ENCODE measurements at regions not wholly inside any gene's neighbourhood (a gene's known extent, or its start where the extent isn't known, plus 50 kb on each side); places are given as distances from the start of the nearest gene placed in this dataset.
"Not testable (repeated sequence)": the region's sequence is repeated elsewhere in the genome, so short reads cannot be mapped to it uniquely, and the experiment has no call there.

DNA sequence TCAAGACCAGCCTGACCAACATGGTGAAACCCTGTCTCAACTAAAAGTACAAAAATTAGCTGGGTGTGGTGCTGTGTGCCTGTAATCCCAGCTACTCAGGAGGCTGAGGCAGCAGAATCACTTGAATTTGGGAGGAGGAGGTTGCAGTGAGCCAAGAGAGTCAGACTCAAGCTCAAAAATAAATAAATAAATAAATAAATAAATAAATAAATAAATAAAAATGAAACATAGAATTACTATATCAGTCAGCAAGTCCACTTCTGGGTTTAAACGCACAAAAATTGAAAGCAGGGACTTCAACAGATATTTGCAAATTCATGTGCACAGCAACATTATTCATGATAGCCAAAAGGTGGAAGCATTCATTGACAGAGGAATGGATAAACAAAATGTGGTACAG, 875.2 kb upstream of the ALG10B start:
- DNase-seq (ENCODE audit: low read depth, low spot score): not testable (repeated sequence)

DNA sequence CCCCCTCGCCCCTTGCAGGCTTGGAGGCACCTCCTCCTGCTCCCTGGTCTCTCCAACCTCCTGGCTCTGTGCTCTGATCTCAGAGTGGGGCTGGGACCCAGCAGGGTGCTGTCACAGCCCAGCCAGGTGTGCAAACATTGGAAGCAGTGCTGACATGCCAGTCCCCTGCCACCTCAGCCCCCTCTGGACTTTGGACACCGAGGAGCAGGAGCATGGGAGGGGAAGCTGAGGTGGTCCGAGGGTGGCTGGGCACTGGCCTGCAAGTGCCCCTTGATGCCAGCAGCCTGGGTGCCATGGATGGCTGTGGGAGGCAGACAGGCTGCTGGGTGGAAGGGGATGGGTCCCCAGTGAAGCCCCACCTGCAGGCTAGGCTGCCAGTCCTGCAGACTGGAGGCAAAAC, 860.9 kb upstream of the ALG10B start:
- DNase-seq (ENCODE audit: low read depth, low spot score); H3K4me3 ChIP-seq (ENCODE audit: low read length): not testable (repeated sequence)

More for the DNA sequence above, 875.2 kb upstream of the ALG10B start:
- not testable (repeated sequence) for H3K4me3 ChIP-seq (ENCODE audit: low read length)

GRCh38 chr12:37497939-37498338, 818.6 kb upstream of the ALG10B start:
- DNase-seq (ENCODE audit: low read depth, low spot score): peak; percentile 59
- not testable (repeated sequence) for H3K4me3 ChIP-seq (ENCODE audit: low read length)

DNA sequence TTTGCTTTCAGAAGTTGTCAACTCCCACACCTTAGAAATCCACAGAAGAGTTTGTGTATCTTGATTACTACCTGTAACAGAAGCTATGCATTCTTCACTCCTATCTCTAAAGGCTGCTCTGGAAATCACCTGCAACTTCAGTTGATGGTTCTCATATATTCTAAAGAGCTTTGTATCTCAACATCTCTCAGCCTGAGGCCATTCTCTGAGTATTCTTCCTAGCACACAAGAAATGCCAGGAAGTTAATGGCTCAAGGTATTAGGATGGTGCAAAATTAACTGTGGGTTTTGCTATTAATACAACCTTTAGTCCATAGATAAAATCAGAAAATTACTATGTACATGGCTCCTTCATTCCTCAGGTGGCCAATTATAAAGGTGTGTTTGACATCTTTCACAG, 806.3 kb upstream of the ALG10B start:
- H3K4me3 ChIP-seq (ENCODE audit: low read length); DNase-seq (ENCODE audit: low read depth, low spot score): not testable (repeated sequence)

DNA sequence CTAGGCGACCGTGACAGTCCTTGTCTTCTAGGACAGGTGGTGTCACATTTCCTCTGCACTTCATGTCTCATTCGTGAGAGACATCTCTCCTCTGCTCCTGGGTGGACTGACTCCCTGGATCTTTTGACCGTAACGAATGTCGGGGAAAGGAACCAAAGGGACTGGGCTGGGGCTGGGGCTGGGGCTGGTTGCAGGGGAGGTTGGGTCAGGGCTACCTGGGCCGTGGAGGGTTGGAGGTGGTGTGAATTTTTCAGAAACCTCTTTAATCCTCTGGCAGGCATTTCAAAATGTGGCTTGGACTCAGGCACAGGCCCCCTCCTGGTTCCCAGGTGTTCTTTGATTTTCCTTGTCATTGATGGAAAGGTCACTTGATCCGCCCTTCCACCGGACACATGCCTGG, 776.0 kb upstream of the ALG10B start:
- DNase-seq (ENCODE audit: low read depth, low spot score): not testable (repeated sequence)

DNA sequence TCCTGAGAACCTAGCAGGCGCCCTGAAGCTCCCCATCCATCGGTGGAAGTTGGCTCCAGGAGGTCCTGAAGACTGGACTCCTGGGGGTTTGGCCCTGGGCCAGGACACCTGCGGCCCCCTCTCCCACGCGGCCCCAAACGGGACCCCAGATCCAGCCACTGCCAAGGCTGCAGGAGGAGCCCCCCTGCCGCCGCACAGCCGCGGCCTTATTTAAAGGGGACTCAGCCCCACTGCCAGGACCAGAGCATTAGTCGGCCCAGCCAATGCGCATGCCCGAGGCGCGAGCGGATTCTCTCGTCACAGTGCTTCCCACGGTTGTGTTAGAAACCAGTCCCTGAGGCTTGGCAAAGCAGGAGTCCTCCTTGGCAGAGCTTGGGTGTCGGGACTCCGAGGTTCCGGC, 775.2 kb upstream of the ALG10B start:
- no peak for DNase-seq (ENCODE audit: low read depth, low spot score)
- no peak overlapping the region for H3K4me3 ChIP-seq (ENCODE audit: low read length)

More for the DNA sequence above, 776.0 kb upstream of the ALG10B start:
- H3K4me3 ChIP-seq (ENCODE audit: low read length): not testable (repeated sequence)

DNA sequence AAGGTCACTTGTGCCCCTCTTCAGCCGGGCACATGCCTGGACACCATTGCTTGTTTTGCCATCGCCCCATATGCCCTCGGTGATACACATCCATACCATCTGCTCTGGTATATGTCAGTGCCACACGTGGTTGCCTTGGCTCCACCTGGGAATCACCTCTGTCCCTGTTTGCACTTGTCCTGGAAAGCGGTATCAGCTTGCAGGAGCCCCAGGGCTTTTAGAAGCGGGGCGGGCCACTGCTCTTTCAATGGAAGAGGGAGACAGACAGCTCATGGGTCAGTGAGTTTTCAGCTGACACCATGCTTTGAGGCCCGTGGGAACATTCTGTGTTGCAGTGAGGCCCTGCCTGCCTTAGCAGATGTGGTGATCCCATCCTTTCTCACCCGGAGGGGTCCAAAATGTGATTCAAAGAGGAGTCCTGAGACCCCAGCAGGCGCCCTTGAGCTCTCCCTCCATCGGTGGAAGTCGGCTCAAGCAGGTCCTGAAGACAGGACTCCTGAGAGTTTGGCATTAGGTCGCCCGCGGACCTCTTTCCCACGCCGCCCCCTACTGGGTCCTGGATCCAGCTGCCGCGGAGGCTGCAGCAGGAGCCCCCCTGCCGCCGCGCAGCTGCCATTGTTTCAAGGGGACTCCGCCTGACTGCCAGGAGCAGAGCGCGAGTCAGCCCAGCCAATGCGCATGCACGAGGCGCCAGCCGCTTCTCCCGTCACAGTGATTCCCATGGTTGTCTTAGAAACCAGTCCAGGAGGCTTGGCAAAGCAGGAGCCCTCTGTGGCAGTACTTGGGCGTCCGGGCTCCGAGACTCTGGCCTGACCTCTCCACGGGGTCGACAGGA, 773.2 kb upstream of the ALG10B start:
- H3K4me3 ChIP-seq (ENCODE audit: low read length): no peak overlapping the region
- no peak for DNase-seq (ENCODE audit: low read depth, low spot score)

- no peak for DNase-seq (ENCODE audit: low read depth, low spot score)
- H3K4me3 ChIP-seq (ENCODE audit: low read length): no peak overlapping the region
Observed at GRCh38 chr12:37543966-37544668, 772.5 kb upstream of the ALG10B start.

DNA sequence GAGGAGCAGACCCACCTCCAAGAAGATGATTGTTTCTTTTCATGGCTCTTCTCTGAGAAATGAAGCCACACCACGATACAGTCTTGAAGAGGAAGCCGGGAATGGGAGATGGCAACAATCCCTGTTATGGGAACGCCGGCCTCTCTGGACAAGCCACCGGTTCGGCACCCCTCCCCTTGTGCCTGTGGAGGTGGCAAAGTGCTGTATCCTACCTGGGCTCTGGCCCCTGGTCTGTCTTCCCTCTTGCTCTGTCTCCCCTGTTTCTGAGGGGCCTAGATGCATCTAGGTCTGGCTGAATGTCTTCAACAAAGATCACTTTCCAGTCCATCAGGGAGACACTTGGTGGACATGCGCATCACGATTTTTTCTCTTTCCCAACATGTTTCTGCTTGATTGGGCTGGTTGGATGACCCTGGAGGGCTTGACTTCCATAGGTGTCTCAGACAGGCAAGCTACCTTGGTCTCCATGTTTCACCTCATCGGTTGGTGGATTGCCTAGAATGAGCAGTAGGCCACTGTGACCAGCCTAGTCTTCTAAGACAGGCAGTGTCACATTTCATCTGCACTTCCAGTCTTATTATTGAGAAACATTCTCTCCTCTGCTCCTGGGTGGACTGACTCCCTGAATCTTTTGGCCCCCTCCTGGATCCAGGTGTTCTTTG, 771.8 kb upstream of the ALG10B start:
- not testable (repeated sequence) for H3K4me3 ChIP-seq (ENCODE audit: low read length); DNase-seq (ENCODE audit: low read depth, low spot score)

DNA sequence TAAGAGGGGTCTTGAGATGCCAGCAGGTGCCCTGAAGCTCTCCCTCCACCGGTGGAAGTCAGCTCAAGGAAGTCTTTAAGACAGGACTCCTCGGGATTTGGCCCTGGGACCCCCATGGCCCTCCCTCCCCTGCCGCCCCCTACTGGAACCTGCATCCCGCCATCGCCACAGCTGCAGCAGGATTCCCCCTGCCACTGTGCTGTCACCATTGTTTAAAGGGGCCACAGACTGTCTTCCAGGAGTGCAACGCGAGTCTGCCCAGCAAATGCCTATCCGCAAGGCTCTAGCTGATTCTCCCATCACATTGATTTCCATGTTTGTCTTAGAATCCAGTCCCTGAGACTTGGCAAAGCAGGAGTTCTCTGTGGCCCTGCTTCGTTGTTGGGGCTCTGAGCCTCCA, 770.8 kb upstream of the ALG10B start:
- no peak for DNase-seq (ENCODE audit: low read depth, low spot score)

DNA sequence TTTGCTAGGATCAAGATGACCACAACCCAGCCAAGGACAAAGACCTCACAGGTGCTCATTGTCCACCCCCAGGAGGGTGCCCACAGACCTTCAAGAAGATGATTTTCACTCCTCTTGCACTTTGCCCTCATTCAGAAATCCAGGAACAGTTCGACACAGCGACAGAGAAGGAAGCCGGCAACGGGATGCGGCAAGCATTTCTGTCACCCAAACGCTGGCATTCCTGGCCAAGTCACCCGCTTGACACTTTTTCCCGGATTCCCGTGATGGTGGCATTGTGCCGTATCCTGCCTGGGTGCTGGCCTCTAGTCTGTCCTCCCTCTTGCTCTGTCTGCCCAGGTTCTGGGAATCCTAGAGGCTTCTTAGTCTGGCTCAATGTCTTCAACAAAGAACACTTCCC, 770.4 kb upstream of the ALG10B start:
- no peak for DNase-seq (ENCODE audit: low read depth, low spot score)

More for the DNA sequence above, 770.8 kb upstream of the ALG10B start:
- no peak overlapping the region for H3K4me3 ChIP-seq (ENCODE audit: low read length)

DNA sequence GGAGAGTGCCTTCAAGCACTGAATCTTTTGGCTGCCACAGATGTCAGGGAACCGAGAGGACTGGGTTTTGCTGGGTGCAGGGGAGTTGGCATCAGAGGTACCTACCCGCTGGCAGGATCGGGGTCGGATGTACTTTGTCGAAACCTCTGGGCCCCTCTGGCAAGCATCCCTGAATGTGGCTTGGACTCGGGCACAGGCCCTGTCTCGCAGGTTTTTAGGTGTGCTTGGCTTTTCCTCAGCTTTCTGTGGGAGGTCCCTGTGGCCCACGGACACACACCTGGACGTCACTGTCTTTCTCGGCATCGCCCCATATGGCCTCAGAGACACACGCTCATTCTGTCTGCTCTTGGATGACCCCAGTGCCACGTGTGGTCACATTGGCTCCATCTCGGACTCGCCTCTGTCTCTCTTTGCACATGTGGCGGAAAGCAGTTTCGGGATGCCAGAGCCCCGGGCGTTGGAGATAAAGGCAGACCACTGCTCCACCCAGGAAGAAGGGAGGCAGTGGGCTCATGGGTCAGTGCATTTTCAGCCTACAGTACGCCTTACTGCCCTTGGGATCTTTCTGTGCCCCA, 769.6 kb upstream of the ALG10B start:
- H3K4me3 ChIP-seq (ENCODE audit: low read length): no peak overlapping the region
- DNase-seq (ENCODE audit: low read depth, low spot score): no peak

More for the DNA sequence above, 770.4 kb upstream of the ALG10B start:
- H3K4me3 ChIP-seq (ENCODE audit: low read length): no peak overlapping the region

DNA sequence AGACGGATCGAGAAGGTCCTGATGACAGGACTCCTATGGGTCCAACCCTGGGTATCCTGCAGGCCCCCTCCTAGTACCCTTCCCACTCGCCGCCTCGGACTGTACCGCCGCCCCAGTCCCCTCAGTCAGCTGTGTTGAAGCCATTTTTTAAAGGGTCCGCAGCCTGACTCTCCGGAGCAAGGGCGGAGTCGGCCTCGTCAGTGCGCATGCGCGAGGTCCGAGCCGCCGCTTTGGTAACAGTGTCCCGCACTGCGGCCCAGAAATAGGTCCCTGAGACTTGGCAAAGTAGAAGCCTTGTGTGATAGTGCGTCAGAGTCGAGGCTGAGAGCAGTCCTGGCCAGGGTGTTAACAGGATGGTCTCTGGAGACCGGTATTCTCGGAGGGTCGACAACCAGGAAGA, 769.0 kb upstream of the ALG10B start:
- no peak overlapping the region for H3K4me3 ChIP-seq (ENCODE audit: low read length)
- no peak for DNase-seq (ENCODE audit: low read depth, low spot score)

GRCh38 chr12:37548266-37548805, 768.2 kb upstream of the ALG10B start:
- H3K4me3 ChIP-seq (ENCODE audit: low read length): no peak overlapping the region
- no peak for DNase-seq (ENCODE audit: low read depth, low spot score)

GRCh38 chr12:37556957-37557356, 759.6 kb upstream of the ALG10B start:
- not testable (repeated sequence) for H3K4me3 ChIP-seq (ENCODE audit: low read length)

GRCh38 chr12:37565112-37565511, 751.5 kb upstream of the ALG10B start:
- DNase-seq (ENCODE audit: low read depth, low spot score): no peak

More at GRCh38 chr12:37556957-37557356, 759.6 kb upstream of the ALG10B start:
- DNase-seq (ENCODE audit: low read depth, low spot score): not testable (repeated sequence)

DNA sequence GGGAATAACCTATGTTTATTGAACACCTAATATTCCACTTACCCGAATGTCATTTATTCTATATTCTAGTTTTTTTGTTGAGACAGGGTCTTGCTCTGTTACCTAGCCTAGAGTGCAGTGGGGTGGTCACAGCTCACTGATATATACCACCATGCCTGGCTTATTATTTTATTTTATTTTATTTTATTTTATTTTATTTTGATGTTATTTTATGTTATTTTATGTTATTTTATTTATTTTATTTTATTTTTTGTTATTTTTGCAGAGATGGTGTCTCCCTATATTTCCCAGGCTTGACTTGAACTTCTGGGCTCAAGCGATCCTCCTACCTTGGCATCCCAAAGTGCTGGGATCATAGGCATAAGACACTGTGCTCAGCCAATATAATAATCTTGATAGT, 746.0 kb upstream of the ALG10B start:
- not testable (repeated sequence) for H3K4me3 ChIP-seq (ENCODE audit: low read length)

More at GRCh38 chr12:37565112-37565511, 751.5 kb upstream of the ALG10B start:
- H3K4me3 ChIP-seq (ENCODE audit: low read length): no peak overlapping the region

More for the DNA sequence above, 746.0 kb upstream of the ALG10B start:
- DNase-seq (ENCODE audit: low read depth, low spot score): not testable (repeated sequence)

All from Jurkat, Clone E6-1 (cell line).